GM12878 (cell line): ENCODE measurements at regions not wholly inside any gene's neighbourhood (a gene's known extent, or its start where the extent isn't known, plus 50 kb on each side); places are given as distances from the start of the nearest gene placed in this dataset.

Source experiments
- CTCF ChIP-seq, 3 experiments: IDR thresholded peaks in 2 of 3; conservative IDR thresholded peaks in 1 of 3; 2 replicates each; pipeline ENCODE4 v1.5.1; 2011; ENCODE audit warnings: low read depth in 3 of 3, low read length in 3 of 3, mild to moderate bottlenecking in 3 of 3, control low read depth in 2 of 3, moderate library complexity in 2 of 3, inconsistent platforms in 1 of 3, mixed read lengths in 1 of 3; ENCODE audit not compliant: control insufficient read depth in 2 of 3, insufficient read depth in 1 of 3; ENCODE audit errors: extremely low read depth in 1 of 3
- EZH2 ChIP-seq: IDR thresholded peaks from 2 replicates; pipeline ENCODE4 v1.6.1; 2012; ENCODE audit warnings: low read depth, mild to moderate bottlenecking, control low read depth, inconsistent platforms, low read length, borderline replicate concordance; ENCODE audit not compliant: control insufficient read depth
- FOS ChIP-seq: IDR thresholded peaks from 3 replicates; pipeline ENCODE4 v1.6.1; 2011; ENCODE audit warnings: borderline replicate concordance; ENCODE audit not compliant: insufficient read length; ENCODE audit errors: extremely low read depth
- IKZF1 ChIP-seq: fragments of 450-650 bp; conservative IDR thresholded peaks from 2 replicates; pipeline ENCODE4 v1.6.1; 2017; ENCODE audit warnings: antibody characterized with exemption, mild to moderate bottlenecking
- LARP7 ChIP-seq: fragments of 450-650 bp; IDR thresholded peaks from 2 replicates; pipeline ENCODE4 v1.6.1; 2017; ENCODE audit warnings: mild to moderate bottlenecking
- MLLT1 ChIP-seq: fragments of 450-650 bp; IDR thresholded peaks from 2 replicates; pipeline ENCODE4 v1.6.1; 2016; ENCODE audit warnings: mild to moderate bottlenecking
- MYC ChIP-seq: IDR thresholded peaks from 2 replicates; pipeline ENCODE4 v1.6.1; 2011; ENCODE audit warnings: mild to moderate bottlenecking, low read length, moderate library complexity, inconsistent platforms; ENCODE audit not compliant: insufficient read depth, insufficient replicate concordance, insufficient read length, severe bottlenecking
- POLR2A ChIP-seq: IDR thresholded peaks from 2 replicates; pipeline ENCODE4 v1.6.1; 2011; ENCODE audit warnings: low read depth, mild to moderate bottlenecking, low read length
- RAD21 ChIP-seq: IDR thresholded peaks from 2 replicates; pipeline ENCODE4 v1.6.1; 2011; ENCODE audit warnings: mild to moderate bottlenecking, low read depth, low read length, moderate library complexity; ENCODE audit not compliant: insufficient read depth
- SIX5 ChIP-seq: IDR thresholded peaks from 2 replicates; pipeline ENCODE4 v1.6.1; 2011; ENCODE audit warnings: mild to moderate bottlenecking, low read depth, low read length, moderate library complexity; ENCODE audit not compliant: severe bottlenecking
- SMC3 ChIP-seq: IDR thresholded peaks from 2 replicates; pipeline ENCODE4 v1.6.1; 2011; ENCODE audit warnings: low read length, improper control_type of control experiment, borderline replicate concordance
- SUZ12 ChIP-seq: fragments of 200-600 bp; sonication (generic); IDR thresholded peaks from one replicate; pipeline ENCODE4 v1.6.1; 2018; ENCODE audit warnings: antibody characterized with exemption, mild to moderate bottlenecking; ENCODE audit not compliant: unreplicated experiment
- ZNF274 ChIP-seq: IDR thresholded peaks from one replicate; pipeline ENCODE4 v1.8.0; 2011; ENCODE audit not compliant: insufficient read length, insufficient read depth
- ZNF384 ChIP-seq: IDR thresholded peaks from 2 replicates; pipeline ENCODE4 v1.6.1; 2012; ENCODE audit warnings: low read depth, mild to moderate bottlenecking, low read length, improper control_type of control experiment, borderline replicate concordance

- TF ChIP-seq SMC3 (no peak), SUZ12 (no peak), ZNF384 (no peak), CTCF (IDR thresholded peaks at IDR 0.05 in 2 of 3, conservative IDR thresholded peaks at IDR 0.05 in 1 of 3; ENCODE audit: control insufficient read depth in 2 of 3, extremely low read depth in 1 of 3, insufficient read depth in 1 of 3, low read depth in 3 of 3, low read length in 3 of 3) (no peak), POLR2A (no peak), EZH2 (no peak), LARP7 (no peak), IKZF1 (no peak), MYC (no peak), FOS (no peak), ZNF274 (no peak), MLLT1 (no peak), SIX5 (no peak), RAD21 (no peak)
Observed at GRCh38 chr1:96581772-96582171, 139.8 kb upstream of the PTBP2 start.
